Activated naive CD4-positive, alpha-beta T cell treated with anti-CD3 and anti-CD28 coated beads, Interleukin-2, amount 50 U/mL, for 72 hours (primary cell): ENCODE measurements at regions not wholly inside any gene's neighbourhood (a gene's known extent, or its start where the extent isn't known, plus 50 kb on each side); places are given as distances from the start of the nearest gene placed in this dataset.
A peak's percentile ranks its signal among the peaks of the same experiment; 100 is the strongest.

Experiments used
- ATAC-seq, 2 donors: fragments of 150-1000 bp; cut with Tn5 transposase; 2 replicates each; pipeline ENCODE4 v1.10.0; 2021; ENCODE audit warnings: mild to moderate bottlenecking in 2 of 2, moderate library complexity in 2 of 2
- DNase-seq, 2 donors: peaks; one replicate each; pipeline ENCODE4 v3.0.0; 2021 to 2022; ENCODE audit warnings: low spot score in 2 of 2
- H3K27ac Mint-ChIP-seq, 2 donors: one replicate each; pipeline ENCODE4 v1.8.0; 2022; ENCODE audit warnings: mild to moderate bottlenecking in 2 of 2, mixed read lengths in 2 of 2
- H3K36me3 Mint-ChIP-seq, 2 donors: one replicate each; pipeline ENCODE4 v1.8.0; 2022; ENCODE audit warnings: mixed read lengths in 2 of 2
- H3K9me3 Mint-ChIP-seq, 2 donors: one replicate each; pipeline ENCODE4 v1.8.0; 2022; ENCODE audit warnings: mixed read lengths in 2 of 2

- no peaks in the 10 kb centered on the region for H3K36me3 Mint-ChIP-seq
- DNase-seq, result no peak
- no peaks in the 10 kb centered on the region for H3K9me3 Mint-ChIP-seq
- peak overlapping the region; percentile 55 for H3K27ac Mint-ChIP-seq
- peak; percentile 70 to 89 for ATAC-seq
Observed at GRCh38 chr12:69068448-69068847, 135.5 kb upstream of the CPM start.

- ATAC-seq (no peak), DNase-seq (no peak)
- Mint-ChIP-seq H3K27ac (peak overlapping the region in 1 of 2 donors; percentile 41), H3K9me3 (no peaks in the 10 kb centered on the region), H3K36me3 (no peaks in the 10 kb centered on the region)
Observed at GRCh38 chr12:69069479-69069878, 136.5 kb upstream of the CPM start.

- H3K9me3 Mint-ChIP-seq, result no peaks in the 10 kb centered on the region
- ATAC-seq (peak; percentile 57 to 79), DNase-seq (peak in 1 of 2 donors; percentile 67)
- H3K36me3 Mint-ChIP-seq, result no peaks in the 10 kb centered on the region
- H3K27ac Mint-ChIP-seq, result no peak overlapping the region
Observed at GRCh38 chr12:69070319-69071090, 137.5 kb upstream of the CPM start.

- ATAC-seq, result no peak
- Mint-ChIP-seq H3K36me3 (no peaks in the 10 kb centered on the region), H3K9me3 (no peaks in the 10 kb centered on the region), H3K27ac (no peak overlapping the region)
- no peak for DNase-seq
Observed at GRCh38 chr12:69071091-69071370, 138.1 kb upstream of the CPM start.

GRCh38 chr12:69073035-69073434 lies 140.1 kb upstream of the CPM start:
- Mint-ChIP-seq H3K9me3 (no peaks in the 10 kb centered on the region), H3K36me3 (no peaks in the 10 kb centered on the region), H3K27ac (no peak overlapping the region)
- no peak for ATAC-seq
- no peak for DNase-seq

- H3K36me3 Mint-ChIP-seq, result no peaks in the 10 kb centered on the region
- ATAC-seq, result no peak
- H3K27ac Mint-ChIP-seq, result no peak overlapping the region
Observed at GRCh38 chr12:69074556-69075349, 141.8 kb upstream of the CPM start.

GRCh38 chr12:69083689-69084088 lies 150.7 kb upstream of the CPM start:
- Mint-ChIP-seq H3K9me3 (no peaks in the 10 kb centered on the region), H3K27ac (no peak overlapping the region), H3K36me3 (no peaks in the 10 kb centered on the region)
- no peak for ATAC-seq
- no peak for DNase-seq

More at GRCh38 chr12:69074556-69075349, 141.8 kb upstream of the CPM start:
- no peak for DNase-seq
- H3K9me3 Mint-ChIP-seq, result no peaks in the 10 kb centered on the region

- H3K9me3 Mint-ChIP-seq, result no peaks in the 10 kb centered on the region
- ATAC-seq (no peak), DNase-seq (no peak)
- no peaks in the 10 kb centered on the region for H3K36me3 Mint-ChIP-seq
- peak overlapping the region in 1 of 2 donors; percentile 48 for H3K27ac Mint-ChIP-seq
Observed at GRCh38 chr12:69084816-69085378, 151.9 kb upstream of the CPM start.

GRCh38 chr12:69085852-69086251 lies 152.9 kb upstream of the CPM start:
- H3K36me3 Mint-ChIP-seq, result no peaks in the 10 kb centered on the region
- no peaks in the 10 kb centered on the region for H3K9me3 Mint-ChIP-seq
- no peak overlapping the region for H3K27ac Mint-ChIP-seq
- no peak for DNase-seq
- no peak for ATAC-seq

GRCh38 chr12:69087986-69088385 lies 151.4 kb upstream of the CPSF6 start:
- ATAC-seq (no peak), DNase-seq (no peak)
- Mint-ChIP-seq H3K36me3 (no peaks in the 10 kb centered on the region), H3K9me3 (no peaks in the 10 kb centered on the region), H3K27ac (no peak overlapping the region)

GRCh38 chr12:69090722-69091121 lies 148.6 kb upstream of the CPSF6 start:
- DNase-seq, result no peak
- Mint-ChIP-seq H3K27ac (no peak overlapping the region), H3K36me3 (no peaks in the 10 kb centered on the region), H3K9me3 (no peaks in the 10 kb centered on the region)
- ATAC-seq, result no peak

- H3K36me3 Mint-ChIP-seq, result no peaks in the 10 kb centered on the region
- ATAC-seq (no peak), DNase-seq (no peak)
- no peak overlapping the region for H3K27ac Mint-ChIP-seq
- H3K9me3 Mint-ChIP-seq, result no peaks in the 10 kb centered on the region
Observed at GRCh38 chr12:69091442-69092017, 147.8 kb upstream of the CPSF6 start.

GRCh38 chr12:69092137-69092536 lies 147.2 kb upstream of the CPSF6 start:
- no peak for ATAC-seq
- H3K9me3 Mint-ChIP-seq, result no peaks in the 10 kb centered on the region

GRCh38 chr12:69094606-69095216 lies 144.7 kb upstream of the CPSF6 start:
- Mint-ChIP-seq H3K36me3 (no peaks in the 10 kb centered on the region), H3K9me3 (peaks cover 0 to 3% of the 10 kb centered on the region in 2 donors), H3K27ac (no peak overlapping the region)
- no peak for ATAC-seq
- no peak for DNase-seq

More at GRCh38 chr12:69092137-69092536, 147.2 kb upstream of the CPSF6 start:
- Mint-ChIP-seq H3K36me3 (no peaks in the 10 kb centered on the region), H3K27ac (no peak overlapping the region)
- DNase-seq, result no peak

- ATAC-seq (no peak), DNase-seq (no peak)
- Mint-ChIP-seq H3K27ac (no peak overlapping the region), H3K36me3 (no peaks in the 10 kb centered on the region), H3K9me3 (peaks cover 0 to 4% of the 10 kb centered on the region in 2 donors)
Observed at GRCh38 chr12:69095765-69096477, 143.4 kb upstream of the CPSF6 start.

- no peak for DNase-seq
- H3K9me3 Mint-ChIP-seq, result peaks cover 0 to 4% of the 10 kb centered on the region in 2 donors
- no peaks in the 10 kb centered on the region for H3K36me3 Mint-ChIP-seq
- ATAC-seq, result peak; percentile 40 to 92
- H3K27ac Mint-ChIP-seq, result no peak overlapping the region
Observed at GRCh38 chr12:69096669-69097335, 142.6 kb upstream of the CPSF6 start.
